ENCODE measurements at regions not wholly inside any gene's neighbourhood (a gene's known extent, or its start where the extent isn't known, plus 50 kb on each side); places are given as distances from the start of the nearest gene placed in this dataset.

DNA sequence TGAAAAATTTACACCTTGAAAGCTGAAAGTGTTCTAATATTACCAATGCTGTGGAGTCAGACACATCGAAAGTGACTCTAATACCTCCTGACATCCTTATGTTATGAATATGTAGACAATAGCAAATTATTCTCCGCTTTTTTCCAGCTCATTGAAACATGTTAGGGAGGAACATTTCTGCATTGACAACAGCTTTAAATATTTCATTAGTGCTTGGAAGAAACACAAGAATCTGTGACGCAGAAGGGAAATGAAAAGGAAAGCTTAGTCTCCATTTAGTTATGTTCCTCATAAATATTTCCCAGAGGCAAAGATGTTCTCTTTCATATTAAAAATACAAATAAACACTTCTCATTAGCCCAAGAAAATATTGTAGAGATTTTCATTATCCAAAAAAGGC is 55.8 kb upstream of the CD99 start:
- H2AFZ ChIP-seq = no peak overlapping the region
- no peaks in the 10 kb centered on the region for H3K27me3 ChIP-seq (ENCODE audit: insufficient read depth)
- H3F3A ChIP-seq (replicated peaks; ENCODE audit: low read depth) = peaks cover 7% of the 10 kb centered on the region; the same call in 1 of the 2 replicates
- no peaks in the 10 kb centered on the region for H3K4me1 ChIP-seq (ENCODE audit: insufficient read depth)
- no peak overlapping the region for H3K4me3 ChIP-seq
- ATAC-seq = no peak
- H3K9me3 Mint-ChIP-seq = peaks cover 3% of the 10 kb centered on the region; the same call in 1 of the 3 replicates
- H3K36me3 ChIP-seq (ENCODE audit: insufficient read depth) = peaks cover 9% of the 10 kb centered on the region; the same call in 1 of the 2 replicates
- H3K27me3 Mint-ChIP-seq (ENCODE audit: insufficient read depth, low read depth, poor library complexity) = peaks cover 2% of the 10 kb centered on the region
- peaks cover 9% of the 10 kb centered on the region; the same call in 1 of the 2 replicates for H3K79me2 ChIP-seq (replicated peaks; ENCODE audit: insufficient read depth)
- no peak overlapping the region for H3K27ac Mint-ChIP-seq
- H4K20me1 ChIP-seq (replicated peaks; ENCODE audit: insufficient read depth) = peaks cover 7% of the 10 kb centered on the region
- no peak for DNase-seq (ENCODE audit: low spot score)
- H3K36me3 Mint-ChIP-seq (ENCODE audit: low read depth) = peaks cover 57% of the 10 kb centered on the region
- no peak overlapping the region for H3K27ac ChIP-seq (ENCODE audit: low read depth)
- H3K4me1 Mint-ChIP-seq = 0 out of 3 replicates have a peak, but pooled peaks cover 3% of the 10 kb centered on the region
- no peak overlapping the region for H3K4me3 Mint-ChIP-seq
- no peak overlapping the region for H3K4me2 ChIP-seq
- TF ChIP-seq STAT1 (IDR thresholded peaks at IDR 0.05; ENCODE audit: unreplicated experiment) = no peak
- no peak for TF ChIP-seq POLR2AphosphoS5 (IDR thresholded peaks at IDR 0.05; ENCODE audit: low read depth)
- TF ChIP-seq, protein P1, sequence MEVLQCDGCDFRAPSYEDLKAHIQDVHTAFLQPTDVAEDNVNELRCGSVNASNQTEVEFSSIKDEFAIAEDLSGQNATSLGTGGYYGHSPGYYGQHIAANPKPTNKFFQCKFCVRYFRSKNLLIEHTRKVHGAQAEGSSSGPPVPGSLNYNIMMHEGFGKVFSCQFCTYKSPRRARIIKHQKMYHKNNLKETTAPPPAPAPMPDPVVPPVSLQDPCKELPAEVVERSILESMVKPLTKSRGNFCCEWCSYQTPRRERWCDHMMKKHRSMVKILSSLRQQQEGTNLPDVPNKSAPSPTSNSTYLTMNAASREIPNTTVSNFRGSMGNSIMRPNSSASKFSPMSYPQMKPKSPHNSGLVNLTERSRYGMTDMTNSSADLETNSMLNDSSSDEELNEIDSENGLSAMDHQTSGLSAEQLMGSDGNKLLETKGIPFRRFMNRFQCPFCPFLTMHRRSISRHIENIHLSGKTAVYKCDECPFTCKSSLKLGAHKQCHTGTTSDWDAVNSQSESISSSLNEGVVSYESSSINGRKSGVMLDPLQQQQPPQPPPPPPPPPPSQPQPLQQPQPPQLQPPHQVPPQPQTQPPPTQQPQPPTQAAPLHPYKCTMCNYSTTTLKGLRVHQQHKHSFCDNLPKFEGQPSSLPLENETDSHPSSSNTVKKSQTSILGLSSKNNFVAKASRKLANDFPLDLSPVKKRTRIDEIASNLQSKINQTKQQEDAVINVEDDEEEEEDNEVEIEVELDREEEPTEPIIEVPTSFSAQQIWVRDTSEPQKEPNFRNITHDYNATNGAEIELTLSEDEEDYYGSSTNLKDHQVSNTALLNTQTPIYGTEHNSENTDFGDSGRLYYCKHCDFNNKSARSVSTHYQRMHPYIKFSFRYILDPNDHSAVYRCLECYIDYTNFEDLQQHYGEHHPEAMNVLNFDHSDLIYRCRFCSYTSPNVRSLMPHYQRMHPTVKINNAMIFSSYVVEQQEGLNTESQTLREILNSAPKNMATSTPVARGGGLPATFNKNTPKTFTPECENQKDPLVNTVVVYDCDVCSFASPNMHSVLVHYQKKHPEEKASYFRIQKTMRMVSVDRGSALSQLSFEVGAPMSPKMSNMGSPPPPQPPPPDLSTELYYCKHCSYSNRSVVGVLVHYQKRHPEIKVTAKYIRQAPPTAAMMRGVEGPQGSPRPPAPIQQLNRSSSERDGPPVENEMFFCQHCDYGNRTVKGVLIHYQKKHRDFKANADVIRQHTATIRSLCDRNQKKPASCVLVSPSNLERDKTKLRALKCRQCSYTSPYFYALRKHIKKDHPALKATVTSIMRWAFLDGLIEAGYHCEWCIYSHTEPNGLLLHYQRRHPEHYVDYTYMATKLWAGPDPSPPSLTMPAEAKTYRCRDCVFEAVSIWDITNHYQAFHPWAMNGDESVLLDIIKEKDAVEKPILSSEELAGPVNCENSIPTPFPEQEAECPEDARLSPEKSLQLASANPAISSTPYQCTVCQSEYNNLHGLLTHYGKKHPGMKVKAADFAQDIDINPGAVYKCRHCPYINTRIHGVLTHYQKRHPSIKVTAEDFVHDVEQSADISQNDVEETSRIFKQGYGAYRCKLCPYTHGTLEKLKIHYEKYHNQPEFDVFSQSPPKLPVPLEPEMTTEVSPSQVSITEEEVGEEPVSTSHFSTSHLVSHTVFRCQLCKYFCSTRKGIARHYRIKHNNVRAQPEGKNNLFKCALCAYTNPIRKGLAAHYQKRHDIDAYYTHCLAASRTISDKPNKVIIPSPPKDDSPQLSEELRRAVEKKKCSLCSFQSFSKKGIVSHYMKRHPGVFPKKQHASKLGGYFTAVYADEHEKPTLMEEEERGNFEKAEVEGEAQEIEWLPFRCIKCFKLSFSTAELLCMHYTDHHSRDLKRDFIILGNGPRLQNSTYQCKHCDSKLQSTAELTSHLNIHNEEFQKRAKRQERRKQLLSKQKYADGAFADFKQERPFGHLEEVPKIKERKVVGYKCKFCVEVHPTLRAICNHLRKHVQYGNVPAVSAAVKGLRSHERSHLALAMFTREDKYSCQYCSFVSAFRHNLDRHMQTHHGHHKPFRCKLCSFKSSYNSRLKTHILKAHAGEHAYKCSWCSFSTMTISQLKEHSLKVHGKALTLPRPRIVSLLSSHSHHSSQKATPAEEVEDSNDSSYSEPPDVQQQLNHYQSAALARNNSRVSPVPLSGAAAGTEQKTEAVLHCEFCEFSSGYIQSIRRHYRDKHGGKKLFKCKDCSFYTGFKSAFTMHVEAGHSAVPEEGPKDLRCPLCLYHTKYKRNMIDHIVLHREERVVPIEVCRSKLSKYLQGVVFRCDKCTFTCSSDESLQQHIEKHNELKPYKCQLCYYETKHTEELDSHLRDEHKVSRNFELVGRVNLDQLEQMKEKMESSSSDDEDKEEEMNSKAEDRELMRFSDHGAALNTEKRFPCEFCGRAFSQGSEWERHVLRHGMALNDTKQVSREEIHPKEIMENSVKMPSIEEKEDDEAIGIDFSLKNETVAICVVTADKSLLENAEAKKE (CRISPR knock-in tag; IDR thresholded peaks at IDR 0.05) = no peak
- TF ChIP-seq EZH2phosphoT487 (IDR thresholded peaks at IDR 0.05; ENCODE audit: unreplicated experiment) = no peak
- no peak for TF ChIP-seq JUNB (IDR thresholded peaks at IDR 0.05; ENCODE audit: unreplicated experiment)
- no peak for TF ChIP-seq EZH2 (IDR thresholded peaks at IDR 0.05; ENCODE audit: low read depth, unreplicated experiment)
- TF ChIP-seq, protein P2, sequence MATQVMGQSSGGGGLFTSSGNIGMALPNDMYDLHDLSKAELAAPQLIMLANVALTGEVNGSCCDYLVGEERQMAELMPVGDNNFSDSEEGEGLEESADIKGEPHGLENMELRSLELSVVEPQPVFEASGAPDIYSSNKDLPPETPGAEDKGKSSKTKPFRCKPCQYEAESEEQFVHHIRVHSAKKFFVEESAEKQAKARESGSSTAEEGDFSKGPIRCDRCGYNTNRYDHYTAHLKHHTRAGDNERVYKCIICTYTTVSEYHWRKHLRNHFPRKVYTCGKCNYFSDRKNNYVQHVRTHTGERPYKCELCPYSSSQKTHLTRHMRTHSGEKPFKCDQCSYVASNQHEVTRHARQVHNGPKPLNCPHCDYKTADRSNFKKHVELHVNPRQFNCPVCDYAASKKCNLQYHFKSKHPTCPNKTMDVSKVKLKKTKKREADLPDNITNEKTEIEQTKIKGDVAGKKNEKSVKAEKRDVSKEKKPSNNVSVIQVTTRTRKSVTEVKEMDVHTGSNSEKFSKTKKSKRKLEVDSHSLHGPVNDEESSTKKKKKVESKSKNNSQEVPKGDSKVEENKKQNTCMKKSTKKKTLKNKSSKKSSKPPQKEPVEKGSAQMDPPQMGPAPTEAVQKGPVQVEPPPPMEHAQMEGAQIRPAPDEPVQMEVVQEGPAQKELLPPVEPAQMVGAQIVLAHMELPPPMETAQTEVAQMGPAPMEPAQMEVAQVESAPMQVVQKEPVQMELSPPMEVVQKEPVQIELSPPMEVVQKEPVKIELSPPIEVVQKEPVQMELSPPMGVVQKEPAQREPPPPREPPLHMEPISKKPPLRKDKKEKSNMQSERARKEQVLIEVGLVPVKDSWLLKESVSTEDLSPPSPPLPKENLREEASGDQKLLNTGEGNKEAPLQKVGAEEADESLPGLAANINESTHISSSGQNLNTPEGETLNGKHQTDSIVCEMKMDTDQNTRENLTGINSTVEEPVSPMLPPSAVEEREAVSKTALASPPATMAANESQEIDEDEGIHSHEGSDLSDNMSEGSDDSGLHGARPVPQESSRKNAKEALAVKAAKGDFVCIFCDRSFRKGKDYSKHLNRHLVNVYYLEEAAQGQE (IDR thresholded peaks at IDR 0.05; ENCODE audit: unreplicated experiment) = no peak
- TF ChIP-seq ETS1 (IDR thresholded peaks at IDR 0.05) = no peak
- TF ChIP-seq CREB1 (CRISPR knock-in tag; IDR thresholded peaks at IDR 0.05; ENCODE audit: low read depth) = no peak
- no peak for TF ChIP-seq ZNF114 (CRISPR knock-in tag; IDR thresholded peaks at IDR 0.05)
- TF ChIP-seq NANOG (IDR thresholded peaks at IDR 0.05; ENCODE audit: borderline replicate concordance) = no peak
- TF ChIP-seq ZNF331 (CRISPR knock-in tag; IDR thresholded peaks at IDR 0.05; ENCODE audit: low read depth) = no peak
- TF ChIP-seq, protein P3, sequence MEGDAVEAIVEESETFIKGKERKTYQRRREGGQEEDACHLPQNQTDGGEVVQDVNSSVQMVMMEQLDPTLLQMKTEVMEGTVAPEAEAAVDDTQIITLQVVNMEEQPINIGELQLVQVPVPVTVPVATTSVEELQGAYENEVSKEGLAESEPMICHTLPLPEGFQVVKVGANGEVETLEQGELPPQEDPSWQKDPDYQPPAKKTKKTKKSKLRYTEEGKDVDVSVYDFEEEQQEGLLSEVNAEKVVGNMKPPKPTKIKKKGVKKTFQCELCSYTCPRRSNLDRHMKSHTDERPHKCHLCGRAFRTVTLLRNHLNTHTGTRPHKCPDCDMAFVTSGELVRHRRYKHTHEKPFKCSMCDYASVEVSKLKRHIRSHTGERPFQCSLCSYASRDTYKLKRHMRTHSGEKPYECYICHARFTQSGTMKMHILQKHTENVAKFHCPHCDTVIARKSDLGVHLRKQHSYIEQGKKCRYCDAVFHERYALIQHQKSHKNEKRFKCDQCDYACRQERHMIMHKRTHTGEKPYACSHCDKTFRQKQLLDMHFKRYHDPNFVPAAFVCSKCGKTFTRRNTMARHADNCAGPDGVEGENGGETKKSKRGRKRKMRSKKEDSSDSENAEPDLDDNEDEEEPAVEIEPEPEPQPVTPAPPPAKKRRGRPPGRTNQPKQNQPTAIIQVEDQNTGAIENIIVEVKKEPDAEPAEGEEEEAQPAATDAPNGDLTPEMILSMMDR (conservative IDR thresholded peaks at IDR 0.05; ENCODE audit: low read depth in 2 of 2) = no peak
- no peaks in the 10 kb centered on the region for H3K9me2 ChIP-seq (ENCODE audit: insufficient read depth)
